ENCODE measurements at regions not wholly inside any gene's neighbourhood (a gene's known extent, or its start where the extent isn't known, plus 50 kb on each side); places are given as distances from the start of the nearest gene placed in this dataset.

- ChIA-PET CTCF (interaction anchor here (1.6 kb wide), 1 partner anchor 282 kb away, joined by 4 read pairs; no protein-coding TSS in a partner anchor), POLR2A (interaction anchor here (0.7 kb wide), 1 partner anchor 200 kb away, joined by 4 read pairs; no protein-coding TSS in a partner anchor)
- Histone ChIP-seq H3K4me3 (ENCODE audit: low read depth, low read length) (no peak overlapping the region), H3K27me3 (ENCODE audit: control insufficient read depth, insufficient read depth, low read length) (no peaks in the 10 kb centered on the region), H3K9me3 (ENCODE audit: control insufficient read depth, insufficient read depth, low read length) (no peaks in the 10 kb centered on the region), H3K27ac (ENCODE audit: low read depth, low read length) (no peak overlapping the region)
- DNase-seq (ENCODE audit: low read depth, low spot score) = no peak
- no peak for TF ChIP-seq CTCF (IDR thresholded peaks at IDR 0.05; ENCODE audit: low read depth, low read length)
Measured at GRCh38 chr3:69443457-69443920, 57.6 kb upstream of the FRMD4B start.

- ChIA-PET CTCF (interaction anchor here (1.6 to 1.8 kb wide), 2 partner anchors 137 to 282 kb away, joined by 4 to 6 read pairs; no protein-coding TSS in a partner anchor), POLR2A (no interaction called here)
- no peak overlapping the region for H3K27ac ChIP-seq (ENCODE audit: low read depth, low read length)
- no peak overlapping the region for H3K4me3 ChIP-seq (ENCODE audit: low read depth, low read length)
- no peak for TF ChIP-seq CTCF (IDR thresholded peaks at IDR 0.05; ENCODE audit: low read depth, low read length)
- DNase-seq (ENCODE audit: low read depth, low spot score) = no peak
- H3K27me3 ChIP-seq (ENCODE audit: control insufficient read depth, insufficient read depth, low read length) = no peaks in the 10 kb centered on the region
- no peaks in the 10 kb centered on the region for H3K9me3 ChIP-seq (ENCODE audit: control insufficient read depth, insufficient read depth, low read length)
Measured at GRCh38 chr3:69442771-69443311, 57.0 kb upstream of the FRMD4B start.

- no peaks in the 10 kb centered on the region for H3K9me3 ChIP-seq (ENCODE audit: control insufficient read depth, insufficient read depth, low read length)
- TF ChIP-seq CTCF (IDR thresholded peaks at IDR 0.05; ENCODE audit: low read depth, low read length) = no peak
- H3K4me3 ChIP-seq (ENCODE audit: low read depth, low read length) = no peak overlapping the region
- H3K27me3 ChIP-seq (ENCODE audit: control insufficient read depth, insufficient read depth, low read length) = no peaks in the 10 kb centered on the region
- no peak for DNase-seq (ENCODE audit: low read depth, low spot score)
- CTCF ChIA-PET = interaction anchor here (0.7 to 3.2 kb wide), 7 partner anchors 8 to 499 kb away, joined by 3 to 23 read pairs (median 4); no protein-coding TSS in a partner anchor
- POLR2A ChIA-PET = no interaction called here
- no peak overlapping the region for H3K27ac ChIP-seq (ENCODE audit: low read depth, low read length)
Measured at GRCh38 chr3:69441732-69442131, 55.8 kb upstream of the FRMD4B start.

- Histone ChIP-seq H3K27ac (ENCODE audit: low read depth, low read length) (no peak overlapping the region), H3K4me3 (ENCODE audit: low read depth, low read length) (no peak overlapping the region), H3K27me3 (ENCODE audit: control insufficient read depth, insufficient read depth, low read length) (no peaks in the 10 kb centered on the region), H3K9me3 (ENCODE audit: control insufficient read depth, insufficient read depth, low read length) (no peaks in the 10 kb centered on the region)
- TF ChIP-seq CTCF (IDR thresholded peaks at IDR 0.05; ENCODE audit: low read depth, low read length) = no peak
- CTCF ChIA-PET = interaction anchor here (0.6 to 3.2 kb wide), 9 partner anchors 9 to 500 kb away, joined by 3 to 23 read pairs (median 4); no protein-coding TSS in a partner anchor
- POLR2A ChIA-PET = no interaction called here
- no peak for DNase-seq (ENCODE audit: low read depth, low spot score)
Measured at GRCh38 chr3:69441040-69441439, 55.2 kb upstream of the FRMD4B start.

- H3K4me3 ChIP-seq (ENCODE audit: low read depth, low read length) = no peak overlapping the region
- DNase-seq (ENCODE audit: low read depth, low spot score) = no peak
- CTCF ChIA-PET = interaction anchor here (0.7 to 3.2 kb wide), 12 partner anchors 9 to 353 kb away, joined by 3 to 23 read pairs (median 5); no protein-coding TSS in a partner anchor
- TF ChIP-seq CTCF (IDR thresholded peaks at IDR 0.05; ENCODE audit: low read depth, low read length) = peak; percentile 75
- H3K9me3 ChIP-seq (ENCODE audit: control insufficient read depth, insufficient read depth, low read length) = no peaks in the 10 kb centered on the region
- no peaks in the 10 kb centered on the region for H3K27me3 ChIP-seq (ENCODE audit: control insufficient read depth, insufficient read depth, low read length)
- POLR2A ChIA-PET = no interaction called here
- no peak overlapping the region for H3K27ac ChIP-seq (ENCODE audit: low read depth, low read length)
Measured at GRCh38 chr3:69439643-69440270, 53.9 kb upstream of the FRMD4B start.

Data from AG04450 (cell line).